H4 (cell line): ENCODE measurements at regions not wholly inside any gene's neighbourhood (a gene's known extent, or its start where the extent isn't known, plus 50 kb on each side); places are given as distances from the start of the nearest gene placed in this dataset.

Experiments used
- DNase-seq: peaks from one replicate; pipeline ENCODE4 v3.0.0-alpha.2; 2015; ENCODE audit warnings: low spot score

GRCh38 chr10:75294518-75294865 is 58.7 kb upstream of the COMTD1 start:
- DNase-seq, result no peak

GRCh38 chr10:75294031-75294437 is 58.3 kb upstream of the COMTD1 start:
- no peak for DNase-seq

- DNase-seq, result no peak
These were observed 57.7 kb upstream of the COMTD1 start for GRCh38 chr10:75293446-75293820.

GRCh38 chr10:75292794-75293445 is 57.2 kb upstream of the COMTD1 start:
- DNase-seq, result no peak

- DNase-seq, result no peak
These were observed 56.0 kb upstream of the COMTD1 start for GRCh38 chr10:75291805-75292204.

GRCh38 chr10:75288140-75288711 is 52.5 kb upstream of the COMTD1 start:
- no peak for DNase-seq

GRCh38 chr10:75287697-75288096 is 51.9 kb upstream of the COMTD1 start:
- DNase-seq, result no peak

GRCh38 chr10:75286901-75287300 is 51.1 kb upstream of the COMTD1 start:
- DNase-seq, result no peak
